K562 (cell line): ENCODE measurements at regions not wholly inside any gene's neighbourhood (a gene's known extent, or its start where the extent isn't known, plus 50 kb on each side); places are given as distances from the start of the nearest gene placed in this dataset.
A peak's percentile ranks its signal among the peaks of the same experiment; 100 is the strongest.

Experiments used
- CHD2 ChIP-seq: IDR thresholded peaks from 2 replicates; pipeline ENCODE4 v1.6.1; 2011; ENCODE audit warnings: low read depth, low read length
- CXXC5 ChIP-seq: fragments of 250-450 bp; sonication (Bioruptor Pico); IDR thresholded peaks from 2 replicates; pipeline ENCODE4 v1.8.0; 2022; ENCODE audit warnings: inconsistent platforms, mild to moderate bottlenecking, moderate library complexity
- DIDO1 ChIP-seq: fragments of 450-650 bp; IDR thresholded peaks from 2 replicates; pipeline ENCODE4 v1.6.1; 2016; ENCODE audit warnings: low read depth, missing biosample characterization, missing genetic modification characterization
- DMBX1 ChIP-seq: fragments of 250-450 bp; sonication (Bioruptor Pico); IDR thresholded peaks from 2 replicates; pipeline ENCODE4 v1.8.0; 2022; ENCODE audit warnings: inconsistent platforms, mild to moderate bottlenecking, moderate library complexity, borderline replicate concordance
- EP300 ChIP-seq: IDR thresholded peaks from 2 replicates; pipeline ENCODE4 v1.6.1; 2012; ENCODE audit warnings: low read length, improper control_type of control experiment
- EP400 ChIP-seq: fragments of 450-650 bp; IDR thresholded peaks from 2 replicates; pipeline ENCODE4 v1.6.1; 2017; ENCODE audit warnings: antibody characterized with exemption, mild to moderate bottlenecking, moderate library complexity
- ESRRA ChIP-seq: fragments of 450-650 bp; IDR thresholded peaks from 2 replicates; pipeline ENCODE4 v1.6.1; 2014; ENCODE audit warnings: low read depth, mild to moderate bottlenecking, moderate library complexity, borderline replicate concordance
- HDAC2 ChIP-seq: fragments of 450-650 bp; IDR thresholded peaks from 2 replicates; pipeline ENCODE4 v1.6.1; 2016; ENCODE audit warnings: mild to moderate bottlenecking
- HDAC8 ChIP-seq: fragments of 450-650 bp; IDR thresholded peaks from 2 replicates; pipeline ENCODE4 v1.6.1; 2016; ENCODE audit warnings: mild to moderate bottlenecking, missing genetic modification characterization, moderate library complexity, missing compliant biosample characterization
- JUND ChIP-seq, 2 experiments: IDR thresholded peaks; 2 replicates in 1 of 2; 3 replicates in 1 of 2; pipeline ENCODE4 v1.6.1; 2011; ENCODE audit warnings: borderline replicate concordance in 2 of 2, low read depth in 2 of 2, low read length in 2 of 2, improper control_type of control experiment in 1 of 2, missing biosample characterization in 1 of 2, missing genetic modification characterization in 1 of 2, missing genetic modification reagents in 1 of 2
- MBD2 ChIP-seq: sonication (generic); IDR thresholded peaks from 2 replicates; pipeline ENCODE4 v1.6.1; 2016; ENCODE audit warnings: low read depth, borderline replicate concordance
- MEF2D ChIP-seq: conservative IDR thresholded peaks from 2 replicates; pipeline ENCODE4 v1.6.1; 2016; ENCODE audit warnings: low read depth, missing genetic modification characterization, missing compliant biosample characterization
- MYC ChIP-seq, 2 experiments: fragments of 250-450 bp in 1 of 2; sonication (Bioruptor Pico) in 1 of 2; IDR thresholded peaks; 2 replicates each; pipeline versions ENCODE4 v1.5.1 to v1.6.1; 2012 to 2021; ENCODE audit warnings: low read depth in 2 of 2, borderline replicate concordance in 1 of 2, improper control_type of control experiment in 1 of 2, low read length in 1 of 2, mild to moderate bottlenecking in 1 of 2, moderate library complexity in 1 of 2
- MYNN ChIP-seq, 2 experiments: sonication (generic); formaldehyde crosslinking in 1 of 2; IDR thresholded peaks; 2 replicates each; pipeline versions ENCODE4 v1.5.0 to v1.6.1; 2016 to 2020; ENCODE audit warnings: antibody characterized with exemption in 1 of 2, missing genetic modification reagents in 1 of 2
- PHTF2 ChIP-seq: fragments of 250-450 bp; sonication (Bioruptor Pico); IDR thresholded peaks from 2 replicates; pipeline ENCODE4 v1.5.0; 2021; ENCODE audit warnings: mild to moderate bottlenecking
- RCOR1 ChIP-seq, 2 experiments: IDR thresholded peaks; 2 replicates each; pipeline ENCODE4 v1.6.1; 2012; ENCODE audit warnings: low read depth in 2 of 2, low read length in 2 of 2, borderline replicate concordance in 1 of 2, improper control_type of control experiment in 1 of 2
- RNF2 ChIP-seq: sonication (generic); IDR thresholded peaks from 2 replicates; pipeline ENCODE4 v1.6.1; 2016
- SETDB1 ChIP-seq: IDR thresholded peaks from one replicate; pipeline ENCODE4 v1.6.1; 2012; ENCODE audit warnings: low read length, control low read depth, inconsistent platforms
- SMARCA4 ChIP-seq: fragments of 450-650 bp; IDR thresholded peaks from 2 replicates; pipeline ENCODE4 v1.6.1; 2016
- SMARCA5 ChIP-seq: fragments of 450-650 bp; IDR thresholded peaks from 2 replicates; pipeline ENCODE4 v1.6.1; 2016
- SPI1 ChIP-seq: IDR thresholded peaks from 2 replicates; pipeline ENCODE4 v1.6.1; 2011; ENCODE audit warnings: low read depth, low read length, control low read depth, borderline replicate concordance
- TRIM24 ChIP-seq, 2 experiments: fragments of 450-650 bp; IDR thresholded peaks; 2 replicates each; pipeline ENCODE4 v1.6.1; 2016
- ZNF354B ChIP-seq: fragments of 250-450 bp; sonication (Bioruptor Pico); IDR thresholded peaks from 2 replicates; pipeline ENCODE4 v1.4.0; 2020
- ZNF444 ChIP-seq: fragments of 250-450 bp; sonication (Bioruptor Pico); IDR thresholded peaks from 2 replicates; pipeline ENCODE4 v1.4.0; 2020; ENCODE audit warnings: mild to moderate bottlenecking, moderate library complexity
- ZNF695 ChIP-seq: fragments of 450-650 bp; formaldehyde crosslinking; IDR thresholded peaks from 2 replicates; pipeline ENCODE4 v1.4.0; 2020; ENCODE audit warnings: mild to moderate bottlenecking, moderate library complexity
- TF ChIP-seq, protein P1 (sequence below), 2 experiments: fragments of 450-650 bp; conservative IDR thresholded peaks; 2 replicates each; pipeline ENCODE4 v1.6.1; 2017; ENCODE audit warnings: mild to moderate bottlenecking in 2 of 2, moderate library complexity in 2 of 2
- TF ChIP-seq, protein P2 (sequence below): fragments of 450-650 bp; IDR thresholded peaks from 2 replicates; pipeline ENCODE4 v1.6.1; 2018; ENCODE audit warnings: mild to moderate bottlenecking, low read depth; ENCODE audit not compliant: partially characterized antibody

DNA sequence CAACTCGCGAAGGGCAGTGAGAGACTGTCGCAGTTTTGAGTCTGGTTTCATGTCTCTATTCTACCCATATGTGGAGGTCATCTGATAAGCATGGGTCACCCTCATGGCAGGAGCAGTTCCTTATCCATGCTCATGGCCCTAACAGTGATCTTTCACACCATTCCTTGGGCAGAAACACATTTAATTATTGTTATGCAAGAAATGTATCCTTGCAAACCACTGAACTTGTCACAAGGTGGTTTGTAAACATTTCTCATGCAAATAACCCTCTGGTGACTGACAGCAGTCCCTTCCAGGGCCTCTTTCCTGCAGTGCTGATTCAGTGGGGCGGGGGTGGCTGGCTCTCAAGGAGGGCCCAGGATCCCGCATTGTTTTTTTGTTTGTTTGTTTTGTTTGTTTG lies 421.4 kb upstream of the RUNX1 start (continued):
- peak; percentile 48; the same call in 1 of the 2 replicates for TF ChIP-seq SPI1
- peak; percentile 68; the same call in 1 of the 2 replicates for TF ChIP-seq DMBX1 (CRISPR knock-in tag)
- TF ChIP-seq ESRRA: peak; percentile 86
- TF ChIP-seq JUND (IDR thresholded peaks at IDR 0.05; ENCODE audit: borderline replicate concordance, low read depth, low read length): no peak; the same call in 1 of the 2 replicates
- peak; percentile 70; the same call in 1 of the 3 replicates for TF ChIP-seq JUND (tag; IDR thresholded peaks at IDR 0.05; ENCODE audit: borderline replicate concordance, low read depth, low read length)
- peak; percentile 63; the same call in 1 of the 2 replicates for TF ChIP-seq MYC (IDR thresholded peaks at IDR 0.05; ENCODE audit: low read depth, low read length)
- TF ChIP-seq MYC (CRISPR knock-in tag; IDR thresholded peaks at IDR 0.05; ENCODE audit: borderline replicate concordance, low read depth): 0 out of 2 replicates have a peak, but pooled peaks have one; percentile 21
- TF ChIP-seq RNF2: peak; percentile 58; the same call in 1 of the 2 replicates
- no peak for TF ChIP-seq SETDB1
- no peak for TF ChIP-seq CHD2
- TF ChIP-seq, protein P1, sequence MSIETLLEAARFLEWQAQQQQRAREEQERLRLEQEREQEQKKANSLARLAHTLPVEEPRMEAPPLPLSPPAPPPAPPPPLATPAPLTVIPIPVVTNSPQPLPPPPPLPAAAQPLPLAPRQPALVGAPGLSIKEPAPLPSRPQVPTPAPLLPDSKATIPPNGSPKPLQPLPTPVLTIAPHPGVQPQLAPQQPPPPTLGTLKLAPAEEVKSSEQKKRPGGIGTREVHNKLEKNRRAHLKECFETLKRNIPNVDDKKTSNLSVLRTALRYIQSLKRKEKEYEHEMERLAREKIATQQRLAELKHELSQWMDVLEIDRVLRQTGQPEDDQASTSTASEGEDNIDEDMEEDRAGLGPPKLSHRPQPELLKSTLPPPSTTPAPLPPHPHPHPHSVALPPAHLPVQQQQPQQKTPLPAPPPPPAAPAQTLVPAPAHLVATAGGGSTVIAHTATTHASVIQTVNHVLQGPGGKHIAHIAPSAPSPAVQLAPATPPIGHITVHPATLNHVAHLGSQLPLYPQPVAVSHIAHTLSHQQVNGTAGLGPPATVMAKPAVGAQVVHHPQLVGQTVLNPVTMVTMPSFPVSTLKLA (conservative IDR thresholded peaks at IDR 0.05): 0 out of 4 replicates have a peak, but pooled peaks of 1 of the 2 experiments have one; percentile 36
- no peak for TF ChIP-seq MYNN (IDR thresholded peaks at IDR 0.05)
- no peak for TF ChIP-seq MYNN (CRISPR knock-in tag; IDR thresholded peaks at IDR 0.05)
- TF ChIP-seq ZNF354B (CRISPR knock-in tag): no peak
- peak in 1 of 2 experiments; percentile 56; a peak in 1 of 4 replicates for TF ChIP-seq RCOR1 (IDR thresholded peaks at IDR 0.05; ENCODE audit: borderline replicate concordance in 1 of 2, low read depth in 2 of 2, low read length in 2 of 2)
- no peak for TF ChIP-seq ZNF444 (CRISPR knock-in tag)
- no peak for TF ChIP-seq HDAC8 (tag)
- no peak for TF ChIP-seq SMARCA5
- TF ChIP-seq MBD2: peak; percentile 13; the same call in 1 of the 2 replicates
- 0 out of 2 replicates have a peak, but pooled peaks have one; percentile 21 for TF ChIP-seq EP300
- TF ChIP-seq, protein P2, sequence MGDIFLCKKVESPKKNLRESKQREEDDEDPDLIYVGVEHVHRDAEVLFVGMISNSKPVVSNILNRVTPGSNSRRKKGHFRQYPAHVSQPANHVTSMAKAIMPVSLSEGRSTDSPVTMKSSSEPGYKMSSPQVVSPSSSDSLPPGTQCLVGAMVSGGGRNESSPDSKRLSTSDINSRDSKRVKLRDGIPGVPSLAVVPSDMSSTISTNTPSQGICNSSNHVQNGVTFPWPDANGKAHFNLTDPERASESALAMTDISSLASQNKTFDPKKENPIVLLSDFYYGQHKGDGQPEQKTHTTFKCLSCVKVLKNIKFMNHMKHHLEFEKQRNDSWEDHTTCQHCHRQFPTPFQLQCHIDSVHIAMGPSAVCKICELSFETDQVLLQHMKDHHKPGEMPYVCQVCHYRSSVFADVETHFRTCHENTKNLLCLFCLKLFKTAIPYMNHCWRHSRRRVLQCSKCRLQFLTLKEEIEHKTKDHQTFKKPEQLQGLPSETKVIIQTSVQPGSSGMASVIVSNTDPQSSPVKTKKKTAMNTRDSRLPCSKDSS: no peak
- peak; percentile 32; the same call in 1 of the 2 replicates for TF ChIP-seq DIDO1
- peak; percentile 64; the same call in 1 of the 2 replicates for TF ChIP-seq SMARCA4
- TF ChIP-seq EP400: 0 out of 2 replicates have a peak, but pooled peaks have one; percentile 30
- TF ChIP-seq HDAC2: peak; percentile 34; the same call in 1 of the 2 replicates
- TF ChIP-seq MEF2D (tag): peak; percentile 45; the same call in 1 of the 2 replicates
- no peak for TF ChIP-seq PHTF2
- no peak for TF ChIP-seq ZNF695
- 0 out of 4 replicates have a peak, but pooled peaks of 1 of the 2 experiments have one; percentile 26 for TF ChIP-seq TRIM24 (IDR thresholded peaks at IDR 0.05)
- 0 out of 2 replicates have a peak, but pooled peaks have one; percentile 44 for TF ChIP-seq CXXC5
